ENCODE measurements at regions not wholly inside any gene's neighbourhood (a gene's known extent, or its start where the extent isn't known, plus 50 kb on each side); places are given as distances from the start of the nearest gene placed in this dataset.
"Not testable (repeated sequence)": the region's sequence is repeated elsewhere in the genome, so short reads cannot be mapped to it uniquely, and the experiment has no call there.

DNA sequence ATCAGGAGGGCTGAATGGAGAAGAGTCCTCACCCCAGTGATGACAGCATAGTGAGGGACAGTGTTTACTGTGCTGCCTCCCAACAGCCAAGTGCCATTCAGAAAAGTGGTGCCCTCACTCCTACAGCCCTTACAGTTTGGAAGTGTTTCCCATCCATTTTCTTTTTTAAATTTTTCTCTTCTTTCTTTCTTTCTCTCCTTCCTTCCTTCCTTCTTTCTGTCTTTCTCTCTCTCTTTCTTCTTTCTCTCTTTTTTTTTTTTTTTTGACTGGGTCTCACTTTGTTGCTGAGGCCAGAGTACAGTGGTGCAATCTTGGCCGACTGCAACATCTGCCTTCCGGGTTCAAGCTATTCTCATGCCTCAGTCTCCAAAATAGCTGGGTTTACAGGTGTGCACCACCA lies 755.3 kb downstream of the UQCRFS1 start:
- DNase-seq = no peak

DNA sequence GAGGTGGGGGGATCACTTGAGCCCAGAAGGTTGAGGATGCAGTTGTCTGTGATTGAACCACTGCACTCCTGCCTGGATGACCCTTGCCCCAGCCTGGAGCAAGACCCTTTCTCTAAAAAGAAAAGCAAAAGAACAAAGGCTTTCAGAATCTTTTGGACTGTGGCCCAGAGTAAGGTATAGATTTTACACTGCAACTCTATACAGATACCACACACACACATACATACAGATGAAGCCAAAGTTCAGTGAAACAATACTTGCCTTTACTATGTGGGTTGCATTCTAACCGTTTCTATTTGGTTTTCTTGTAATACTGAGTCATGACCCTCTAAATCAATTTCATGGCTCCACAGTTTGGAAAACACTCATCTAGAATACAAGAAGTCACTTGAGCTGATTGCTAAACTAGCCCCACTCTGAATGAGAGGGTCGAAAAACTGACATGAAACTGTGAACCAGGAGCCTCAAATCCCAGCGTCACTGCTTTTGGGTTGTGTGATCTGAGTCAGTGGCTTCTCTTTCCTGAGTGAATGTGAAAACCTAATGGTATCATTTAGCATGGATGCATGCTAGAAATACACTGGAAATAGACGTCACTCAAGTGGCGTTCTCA lies 756.1 kb downstream of the UQCRFS1 start:
- no peak for DNase-seq

- no peak for DNase-seq
Measured at GRCh38 chr19:28456252-28456651, 756.7 kb downstream of the UQCRFS1 start.

- no peak for DNase-seq
Measured at GRCh38 chr19:28454083-28454482, 758.9 kb downstream of the UQCRFS1 start.

- no peak for DNase-seq
Measured at GRCh38 chr19:28453420-28453819, 759.5 kb downstream of the UQCRFS1 start.

GRCh38 chr19:28449803-28450202 lies 763.1 kb downstream of the UQCRFS1 start:
- DNase-seq = no peak

- DNase-seq = no peak
Measured at GRCh38 chr19:28446511-28446910, 766.4 kb downstream of the UQCRFS1 start.

- DNase-seq = no peak
Measured at GRCh38 chr19:28445826-28446225, 767.1 kb downstream of the UQCRFS1 start.

- DNase-seq = no peak
Measured at GRCh38 chr19:28444362-28444761, 768.6 kb downstream of the UQCRFS1 start.

DNA sequence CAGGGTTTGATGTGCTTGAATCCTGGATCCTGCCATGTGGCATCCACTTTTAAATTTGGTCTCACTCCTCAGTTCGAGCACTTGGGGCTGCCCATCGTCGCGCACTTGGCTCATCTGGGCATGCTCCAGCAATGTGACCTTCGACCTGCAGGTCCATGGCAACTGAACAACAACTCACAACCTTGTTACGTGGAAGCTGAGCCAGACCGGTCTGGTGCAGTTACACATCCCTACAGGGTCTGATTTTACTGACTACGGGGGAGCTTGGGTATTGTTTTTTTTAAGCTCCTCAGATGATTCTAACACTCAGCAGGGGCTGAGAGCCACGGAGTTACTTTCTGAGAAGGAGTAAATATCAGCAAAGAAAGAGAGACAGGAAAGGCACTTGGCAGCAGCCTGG lies 769.6 kb downstream of the UQCRFS1 start:
- no peak for DNase-seq

DNA sequence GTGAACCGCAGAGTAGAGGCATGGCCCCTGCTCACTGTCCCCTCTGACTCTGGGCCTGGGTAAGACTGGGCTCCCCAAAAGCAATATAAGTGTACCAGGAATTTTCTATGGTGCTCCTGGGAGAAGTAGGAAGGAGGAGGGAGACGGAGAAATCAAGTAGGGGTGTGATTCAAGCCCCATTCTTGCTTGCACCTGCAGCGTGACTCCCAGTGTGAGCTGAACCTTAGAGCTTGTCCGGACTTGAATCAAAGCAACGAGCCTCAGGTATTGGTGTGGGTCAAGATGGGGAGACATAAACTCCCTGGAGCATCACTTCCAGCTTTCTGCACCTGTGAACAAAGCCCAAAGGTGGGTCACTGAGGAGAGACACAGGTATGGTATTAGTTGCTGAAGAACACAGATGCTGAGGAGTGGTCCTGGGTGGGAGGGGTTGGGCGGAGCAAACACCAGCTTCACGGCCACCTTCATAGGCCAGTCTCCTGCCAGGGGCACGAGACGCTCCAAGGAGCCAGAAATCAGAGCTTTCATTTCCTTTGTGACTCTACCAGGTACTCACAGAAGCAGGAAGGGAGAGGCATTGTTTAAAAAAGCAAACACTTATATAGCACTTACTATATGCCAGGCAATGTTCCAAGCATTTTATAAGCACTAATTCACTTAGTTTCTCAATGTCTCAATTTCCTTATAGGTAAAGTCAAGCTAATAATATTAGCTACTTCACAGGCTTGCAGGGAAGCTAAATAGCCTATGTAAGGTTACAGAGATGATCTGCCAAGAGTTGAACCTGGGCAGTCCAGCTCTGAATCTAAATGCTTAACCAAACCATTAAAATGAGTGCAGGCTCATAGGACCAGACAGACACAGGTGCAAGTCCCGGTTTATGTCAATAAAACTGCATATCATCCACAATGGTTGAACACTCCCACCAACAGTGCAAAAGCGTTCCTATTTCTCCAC lies 775.3 kb downstream of the UQCRFS1 start:
- no peak for DNase-seq

GRCh38 chr19:28436320-28436719 lies 776.6 kb downstream of the UQCRFS1 start:
- no peak for DNase-seq

GRCh38 chr19:28435551-28436271 lies 777.2 kb downstream of the UQCRFS1 start:
- no peak for DNase-seq

GRCh38 chr19:28434794-28435193 lies 778.2 kb downstream of the UQCRFS1 start:
- DNase-seq = not testable (repeated sequence)

GRCh38 chr19:28434365-28434764 lies 778.6 kb downstream of the UQCRFS1 start:
- not testable (repeated sequence) for DNase-seq

- not testable (repeated sequence) for DNase-seq
Measured at GRCh38 chr19:28433166-28433565, 779.8 kb downstream of the UQCRFS1 start.

DNA sequence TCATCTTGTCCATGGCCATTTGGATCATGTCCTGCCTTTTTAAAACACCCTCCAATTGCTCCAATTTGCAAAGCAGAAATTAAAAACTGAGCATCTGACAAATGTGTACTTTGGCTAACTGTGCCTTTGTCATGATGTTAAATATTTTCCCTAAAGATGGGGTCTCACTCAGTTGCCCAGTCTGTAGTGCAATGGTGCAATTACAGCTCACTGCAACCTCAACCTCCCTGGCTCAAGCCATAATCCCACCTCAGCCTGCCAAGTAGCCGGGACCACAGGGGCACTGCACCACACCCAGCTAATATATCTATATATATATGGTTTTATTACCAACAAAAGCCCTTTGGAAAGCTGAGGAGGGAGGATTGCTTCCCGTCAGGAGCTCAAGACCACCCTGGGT lies 782.7 kb downstream of the UQCRFS1 start:
- DNase-seq = no peak

DNA sequence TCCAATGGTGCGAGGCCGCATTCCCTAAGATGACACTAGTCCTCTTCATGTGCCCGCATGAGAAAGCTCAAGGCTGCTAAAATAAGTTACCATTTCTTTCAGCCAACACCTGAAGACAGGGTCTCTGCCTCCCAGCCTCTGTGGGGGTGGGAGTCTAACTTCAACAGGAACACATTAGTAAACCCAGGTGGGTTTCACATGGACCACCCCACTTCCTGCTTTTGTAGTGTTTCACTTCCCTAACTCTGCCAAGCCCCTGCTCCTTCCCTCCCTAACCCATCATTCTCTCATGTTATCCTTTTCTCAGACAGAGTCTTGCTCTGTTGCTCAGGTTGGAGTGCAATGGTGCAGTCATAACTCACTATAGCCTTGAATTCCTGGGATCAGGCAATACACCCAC lies 783.6 kb downstream of the UQCRFS1 start:
- no peak for DNase-seq

GRCh38 chr19:28428663-28429348 lies 784.1 kb downstream of the UQCRFS1 start:
- DNase-seq = no peak

DNA sequence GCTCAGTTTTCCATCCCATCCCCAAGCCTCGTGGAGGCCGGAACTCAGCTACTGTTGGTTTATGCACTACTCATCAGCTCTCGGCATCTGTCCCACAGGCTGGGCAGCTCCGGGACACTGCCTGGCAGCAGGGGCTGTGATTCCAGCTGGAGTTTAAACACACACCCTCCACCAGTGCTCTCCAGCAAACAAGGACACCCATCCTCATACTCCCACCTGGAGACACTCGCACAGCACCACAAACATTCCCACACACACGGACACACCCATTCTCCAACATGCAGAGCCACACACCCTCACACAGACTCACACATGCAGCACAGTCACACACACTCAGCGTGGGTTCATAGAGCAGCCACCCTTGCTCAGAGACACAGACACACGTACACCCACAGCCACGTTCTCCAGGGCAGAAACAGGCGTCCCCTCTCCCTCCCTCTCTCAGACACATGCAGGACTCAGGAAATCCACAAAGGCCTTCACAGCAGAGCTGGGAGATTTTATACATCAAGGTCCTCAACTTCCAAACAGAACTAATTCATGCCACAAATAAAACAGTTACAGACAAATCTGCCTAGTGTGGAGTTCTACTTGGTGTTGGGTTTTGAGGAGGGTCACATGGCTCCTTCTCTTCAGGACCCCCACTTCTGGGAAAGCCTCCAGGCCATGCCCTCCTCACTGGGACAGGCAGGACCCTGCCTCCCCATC lies 785.4 kb downstream of the UQCRFS1 start:
- no peak for DNase-seq

DNA sequence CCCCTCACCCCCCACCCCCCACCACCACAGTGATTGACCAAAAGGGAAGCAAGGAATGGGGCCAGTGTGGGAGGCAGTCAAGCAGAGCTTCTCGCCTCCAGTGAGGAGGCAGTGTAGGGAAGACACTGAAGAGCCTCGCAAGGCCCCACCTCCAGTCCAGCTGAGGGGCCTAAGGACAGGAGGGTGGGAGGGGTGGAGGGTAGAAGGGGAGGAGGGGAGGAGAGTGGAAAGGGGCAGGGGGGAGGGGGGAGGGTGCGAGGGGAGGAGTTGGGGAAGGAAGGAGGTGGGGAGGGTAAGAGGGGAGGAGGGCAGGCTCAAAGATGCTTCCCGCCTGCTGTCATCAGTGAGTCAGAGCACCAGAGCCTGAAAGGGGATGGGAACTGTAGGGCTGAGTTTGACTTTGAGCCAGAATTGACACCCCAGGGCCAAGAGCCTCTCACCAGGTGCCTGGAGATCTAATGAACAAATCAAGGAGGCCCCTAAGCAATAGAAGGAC lies 786.2 kb downstream of the UQCRFS1 start:
- DNase-seq = no peak

DNA sequence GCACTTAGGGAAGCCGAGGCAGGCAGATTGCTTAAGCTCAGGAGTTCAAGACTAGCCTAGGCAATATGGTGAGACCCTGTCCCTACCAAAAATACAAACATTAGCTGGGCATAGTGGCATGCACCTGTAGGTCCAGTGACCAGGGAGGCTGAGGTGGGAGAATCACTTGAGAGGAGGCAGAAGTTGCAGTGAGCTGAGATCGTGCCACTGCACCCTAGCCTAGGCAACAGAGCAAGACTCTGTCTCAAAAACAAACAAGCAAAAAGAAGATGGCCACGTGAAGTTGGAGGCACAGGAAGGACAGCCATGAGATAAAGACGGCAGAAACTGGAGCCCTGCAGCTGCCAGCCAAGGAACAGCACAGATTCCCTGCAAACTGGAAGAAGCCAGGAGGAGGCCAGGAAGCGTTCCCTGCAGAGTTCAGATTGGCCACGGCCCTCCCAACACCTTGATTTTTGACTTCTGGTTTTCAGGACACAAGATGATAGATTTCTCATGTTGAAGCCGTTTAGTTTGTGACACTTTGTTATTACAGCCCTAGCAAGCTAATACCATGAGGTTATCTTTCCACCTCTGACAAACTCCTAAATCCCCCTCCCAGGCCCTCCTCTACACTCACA lies 786.7 kb downstream of the UQCRFS1 start:
- no peak for DNase-seq
